HG02763 (cell line): ENCODE measurements at regions not wholly inside any gene's neighbourhood (a gene's known extent, or its start where the extent isn't known, plus 50 kb on each side); places are given as distances from the start of the nearest gene placed in this dataset.
"Not testable (repeated sequence)": the region's sequence is repeated elsewhere in the genome, so short reads cannot be mapped to it uniquely, and the experiment has no call there.

Experiments
- ATAC-seq: cut with Tn5 transposase; IDR thresholded peaks from one replicate; pipeline ENCODE4 v1.9.1; 2021; ENCODE audit warnings: mild to moderate bottlenecking, moderate library complexity; ENCODE audit not compliant: unreplicated experiment

DNA sequence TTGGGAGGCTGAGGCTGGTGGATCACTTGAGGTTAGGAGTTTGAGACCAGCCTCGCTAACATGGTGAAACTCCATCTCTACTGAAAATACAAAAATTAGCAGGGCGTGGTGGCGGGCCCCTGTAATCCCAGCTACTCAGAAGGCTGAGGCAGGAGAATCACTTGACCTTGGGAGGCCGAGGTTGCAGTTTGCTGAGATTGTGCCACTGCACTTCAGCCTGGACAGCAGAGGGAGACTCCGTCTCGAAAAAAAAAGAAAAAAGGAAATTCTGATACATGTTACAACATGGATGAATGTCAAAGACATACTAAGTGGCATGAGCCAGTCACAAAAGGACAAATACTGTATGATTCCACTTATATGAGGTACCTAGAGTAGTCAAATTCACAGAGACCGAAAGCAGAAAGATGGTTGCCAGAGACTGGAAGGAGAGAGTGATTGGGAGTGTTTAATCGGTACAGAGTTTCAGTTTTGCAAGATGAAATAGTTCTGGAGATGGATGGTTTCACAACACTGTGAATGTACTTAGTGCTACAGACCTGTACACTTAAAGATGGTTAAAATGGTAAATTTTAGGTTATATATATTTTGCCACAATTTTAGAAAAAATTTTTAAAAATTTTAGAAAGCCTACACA, 92.3 kb downstream of the BLID start:
- no peak for ATAC-seq

DNA sequence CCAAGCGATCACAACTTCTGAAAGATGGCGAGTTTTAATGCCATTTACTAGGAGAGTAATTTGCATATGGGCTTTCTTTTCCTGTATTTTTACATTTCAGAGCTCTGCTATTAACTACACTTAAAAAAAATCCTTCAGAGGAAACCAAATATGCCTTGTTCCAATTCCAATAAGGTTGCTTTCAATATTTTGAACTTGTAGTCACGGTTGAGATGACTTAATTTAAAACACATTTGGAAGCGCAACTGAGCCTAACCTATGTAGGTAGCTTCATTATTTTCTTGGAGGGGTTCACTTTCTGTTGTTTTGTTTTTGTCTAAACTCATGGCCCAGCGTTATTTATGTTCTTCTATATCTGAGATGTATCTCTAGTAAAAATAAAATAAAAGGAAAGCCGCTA, 93.4 kb downstream of the BLID start:
- no peak for ATAC-seq

DNA sequence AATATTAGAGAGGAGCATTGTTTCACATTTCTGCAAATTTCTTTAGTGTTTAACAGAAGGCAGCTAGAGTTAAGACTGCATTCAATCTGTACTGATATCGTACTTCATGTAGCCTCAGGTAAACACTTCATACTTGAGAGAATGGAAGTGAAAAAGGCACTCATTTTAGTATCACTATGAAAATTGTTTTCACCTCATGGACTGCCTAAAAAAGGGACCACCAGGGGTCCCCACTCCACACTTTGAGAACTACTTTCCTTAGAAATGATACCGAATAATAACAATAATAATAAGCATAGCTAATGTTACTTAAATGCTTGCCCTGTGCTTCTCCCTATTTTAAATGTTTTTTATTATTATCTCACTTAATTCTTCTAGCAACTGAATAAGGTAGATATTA, 95.1 kb downstream of the BLID start:
- no peak for ATAC-seq

DNA sequence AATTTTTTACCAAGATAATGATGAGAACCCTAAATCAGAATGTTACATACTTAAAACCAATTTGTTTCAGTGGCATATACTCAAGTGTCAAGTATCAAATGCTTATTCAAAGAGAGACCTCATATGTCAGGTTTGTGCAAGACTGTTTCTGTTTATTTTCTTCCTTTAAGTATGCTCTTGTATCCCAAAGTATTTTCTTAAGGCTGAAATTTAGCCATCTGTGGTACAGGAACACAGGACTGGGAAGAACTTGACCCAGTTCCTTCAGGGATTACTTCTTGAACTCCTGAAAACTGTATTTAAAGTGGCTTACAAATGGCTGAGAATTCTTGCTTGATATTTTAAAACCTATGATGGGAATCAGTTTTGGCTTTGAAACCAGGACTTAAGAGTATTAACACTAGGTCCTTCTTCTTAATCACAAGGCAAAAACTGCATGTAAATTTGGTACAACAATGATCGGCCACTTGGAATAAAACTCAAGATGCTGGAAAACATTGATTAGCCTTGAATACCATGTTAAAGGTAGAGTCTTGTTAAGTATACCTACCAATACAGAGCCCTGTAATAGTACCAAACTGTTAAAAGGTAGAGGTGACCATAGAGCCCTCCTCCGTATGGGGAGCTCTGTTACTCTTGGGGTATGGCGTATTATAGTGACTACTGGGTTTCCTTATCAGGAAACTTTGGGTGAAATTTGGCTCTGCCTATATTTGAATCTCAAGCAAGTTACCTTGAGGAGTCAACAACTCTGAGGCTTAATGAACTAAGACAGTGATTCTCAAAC, 95.9 kb downstream of the BLID start:
- no peak for ATAC-seq

DNA sequence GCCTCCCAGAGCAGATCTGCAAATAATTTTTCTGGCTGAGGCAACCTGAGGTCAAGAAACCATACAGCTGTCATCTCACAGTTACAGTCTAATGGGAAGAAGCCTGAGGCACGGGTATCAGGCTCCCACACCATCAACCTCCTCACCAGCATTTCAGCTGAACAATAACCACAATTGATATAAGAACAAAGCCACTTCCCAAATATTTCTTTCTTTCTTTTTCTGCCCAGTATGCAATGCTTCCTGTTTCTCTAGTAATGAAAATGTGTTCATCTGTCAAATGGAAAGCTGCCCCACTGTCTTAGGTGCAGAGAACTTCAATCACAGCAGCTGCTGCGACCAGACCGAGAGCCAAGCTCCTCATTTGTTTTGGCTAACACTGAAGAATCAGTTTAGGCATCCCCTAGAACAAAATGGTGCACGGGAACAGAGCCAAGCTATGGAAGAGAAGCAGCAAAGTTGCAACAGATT, 108.4 kb downstream of the BLID start:
- ATAC-seq = no peak

DNA sequence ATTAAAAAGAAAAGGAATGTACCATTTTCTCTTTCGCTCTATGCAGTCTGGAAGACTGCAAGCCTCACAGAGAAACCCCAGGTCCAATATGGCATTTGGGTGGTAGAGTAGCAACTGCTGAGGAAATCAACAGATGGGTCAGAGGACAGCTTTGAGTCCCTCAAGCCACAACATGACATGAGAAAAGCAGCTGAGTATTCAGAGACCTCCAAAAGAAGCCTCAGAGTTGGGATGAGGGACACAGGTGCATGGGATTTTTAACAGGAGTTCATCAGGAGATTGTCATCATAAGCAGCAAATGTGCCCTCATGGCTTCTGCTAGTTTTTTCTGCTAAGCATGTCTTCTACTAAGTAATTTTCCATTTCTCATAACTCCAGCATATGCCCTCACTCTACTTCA, 111.6 kb downstream of the BLID start:
- ATAC-seq = no peak

DNA sequence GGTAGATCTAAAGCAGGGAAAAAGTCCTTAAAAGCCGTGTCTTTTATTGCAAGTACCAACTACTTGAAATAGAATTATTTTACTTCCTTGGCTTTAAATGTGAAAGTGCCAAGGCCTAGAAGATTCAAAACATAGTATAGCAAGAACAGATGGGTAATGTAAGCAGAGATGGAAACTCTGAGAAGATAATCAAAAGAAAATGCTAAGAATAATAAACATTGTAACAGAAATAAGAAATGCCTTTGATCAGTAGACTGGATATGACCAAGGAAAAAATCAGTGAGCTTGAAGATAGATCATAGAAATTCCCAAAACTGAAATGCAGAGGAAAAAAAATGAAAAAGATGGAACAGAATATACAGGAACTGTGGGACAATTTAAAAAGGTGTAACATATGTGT, 113.1 kb downstream of the BLID start:
- no peak for ATAC-seq

DNA sequence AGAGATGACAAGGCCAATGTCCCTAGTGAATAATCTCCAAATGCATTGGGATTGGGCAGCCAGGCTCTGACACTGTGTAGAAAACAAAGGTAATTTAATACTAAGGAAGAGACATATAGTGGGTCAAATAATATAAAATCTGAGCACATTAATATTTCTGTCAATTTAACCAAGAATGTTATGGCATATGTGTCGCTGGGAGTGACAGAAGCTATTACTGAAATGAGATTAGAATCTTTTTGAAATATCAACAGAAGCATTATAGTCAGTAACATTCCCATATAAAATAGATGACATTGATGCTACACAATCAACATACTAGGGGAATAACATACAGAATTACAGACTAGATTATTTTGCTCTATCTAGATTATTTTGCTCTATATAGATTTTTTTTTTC, 114.0 kb downstream of the BLID start:
- ATAC-seq = no peak

DNA sequence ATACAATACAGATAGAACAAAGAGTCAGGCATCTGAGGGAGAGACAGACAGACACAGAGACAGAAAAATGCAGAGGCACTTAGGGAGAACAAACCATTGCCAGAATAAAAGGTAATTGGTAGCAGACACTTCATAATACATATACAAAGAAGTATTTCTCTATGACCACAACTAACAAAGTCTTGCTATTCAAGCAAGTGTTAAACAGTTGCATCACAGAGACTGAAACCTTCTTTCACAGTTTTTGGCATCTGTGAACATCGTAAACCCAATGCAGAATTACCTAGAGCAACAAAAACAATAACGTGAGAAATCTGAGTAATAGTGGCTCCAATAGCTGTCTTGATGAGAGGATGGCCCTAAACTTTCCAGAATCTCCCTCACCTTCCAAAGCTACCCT, 116.4 kb downstream of the BLID start:
- ATAC-seq = no peak

DNA sequence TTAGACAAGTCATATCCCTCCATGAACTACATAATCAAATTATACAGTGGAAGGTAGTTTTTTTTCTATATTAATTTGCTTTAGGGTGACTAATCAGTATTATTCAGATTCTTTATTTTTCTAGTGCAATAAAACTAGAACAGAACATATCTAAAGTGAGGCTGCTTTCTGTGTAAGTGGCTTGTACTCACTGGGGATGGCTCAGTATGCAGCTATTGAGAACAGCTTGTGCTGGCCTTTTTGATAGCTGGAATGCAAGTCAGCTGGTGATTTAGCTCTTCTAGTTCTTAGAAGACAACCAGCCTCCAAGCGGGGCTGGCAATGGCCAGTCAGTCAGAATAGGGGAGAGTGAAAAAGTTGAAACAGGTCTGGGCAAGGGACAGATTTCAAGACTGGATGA, 119.4 kb downstream of the BLID start:
- ATAC-seq = no peak

DNA sequence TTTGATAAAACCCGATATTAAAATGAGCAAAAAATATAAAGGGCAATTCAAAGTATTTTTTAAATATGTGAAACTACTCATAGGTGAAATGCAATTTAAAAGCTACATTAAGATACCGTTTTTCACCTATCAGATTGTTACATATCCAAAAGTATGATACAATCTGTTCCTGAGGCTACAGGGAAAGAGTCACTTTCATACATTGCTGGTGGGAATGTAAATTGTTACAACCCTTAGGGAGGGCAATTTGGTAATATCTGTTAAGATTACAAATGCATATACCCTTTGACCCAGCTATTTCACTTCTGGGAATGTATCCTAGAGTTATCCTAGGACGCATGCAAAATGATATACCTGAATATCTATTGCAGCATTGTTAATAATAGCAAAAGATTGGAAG, 132.1 kb downstream of the BLID start:
- no peak for ATAC-seq

DNA sequence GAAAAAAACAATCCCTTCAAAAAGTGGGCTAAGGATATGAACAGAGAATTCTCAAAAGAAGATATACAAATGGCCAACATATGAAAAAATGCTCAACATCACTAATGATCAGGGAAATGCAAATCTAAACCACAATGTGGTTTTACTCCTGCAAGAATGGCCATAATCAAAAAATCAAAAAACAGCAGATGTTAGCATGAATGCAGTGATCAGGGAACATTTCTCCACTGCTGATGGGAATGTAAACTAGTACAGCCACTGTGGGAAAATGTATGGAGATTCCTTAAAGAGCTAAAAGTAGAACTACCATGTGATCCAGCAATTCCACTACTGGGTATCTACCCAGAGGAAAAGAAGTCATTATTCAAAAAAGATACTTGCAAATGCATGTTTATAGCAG, 138.1 kb downstream of the BLID start:
- not testable (repeated sequence) for ATAC-seq

DNA sequence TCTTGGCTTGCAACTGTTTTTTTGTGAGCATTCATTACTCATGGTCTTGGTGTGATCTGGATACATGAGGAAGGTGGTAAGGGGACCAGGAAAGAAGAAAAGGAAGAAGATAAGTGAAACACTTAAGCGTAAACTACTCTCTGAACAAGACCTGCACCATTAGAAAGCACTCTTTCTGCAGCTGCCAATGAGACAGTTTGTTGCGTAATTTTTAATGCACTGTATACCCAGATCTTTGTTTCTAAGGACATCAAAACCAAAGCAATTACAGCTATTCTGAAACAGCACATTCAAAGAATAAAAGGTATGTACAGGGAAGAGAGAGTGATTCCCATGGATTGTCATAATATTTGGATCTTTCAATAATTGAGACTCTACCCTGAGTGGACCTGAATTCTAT, 147.4 kb downstream of the BLID start:
- ATAC-seq = no peak

DNA sequence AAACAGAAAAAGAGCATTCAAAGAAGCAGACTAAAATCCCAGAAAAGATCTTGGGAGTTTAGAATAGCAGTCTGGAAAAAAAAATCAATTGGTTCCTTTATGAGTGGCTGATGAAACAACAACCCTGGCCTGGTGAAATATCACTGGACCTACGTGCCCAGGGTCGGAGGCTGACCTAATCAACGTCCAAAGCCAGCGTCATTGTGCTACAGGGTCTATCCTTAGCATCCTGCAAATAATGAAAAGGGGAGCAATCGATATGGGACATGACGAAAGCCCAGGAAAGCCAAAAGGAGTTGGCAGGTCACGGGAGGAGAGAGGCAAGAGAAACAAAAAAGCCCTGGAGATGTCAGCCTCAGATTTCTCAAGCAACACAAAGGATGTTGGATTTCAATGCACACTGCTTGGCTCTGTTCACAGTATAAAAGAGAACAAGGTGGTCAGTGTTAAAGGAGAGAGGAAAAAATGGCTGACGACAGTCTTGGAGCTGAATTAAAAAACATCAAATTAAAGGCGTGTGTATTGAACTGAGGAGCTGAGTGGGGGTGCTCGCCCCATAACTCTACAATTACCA, 148.8 kb downstream of the BLID start:
- no peak for ATAC-seq

DNA sequence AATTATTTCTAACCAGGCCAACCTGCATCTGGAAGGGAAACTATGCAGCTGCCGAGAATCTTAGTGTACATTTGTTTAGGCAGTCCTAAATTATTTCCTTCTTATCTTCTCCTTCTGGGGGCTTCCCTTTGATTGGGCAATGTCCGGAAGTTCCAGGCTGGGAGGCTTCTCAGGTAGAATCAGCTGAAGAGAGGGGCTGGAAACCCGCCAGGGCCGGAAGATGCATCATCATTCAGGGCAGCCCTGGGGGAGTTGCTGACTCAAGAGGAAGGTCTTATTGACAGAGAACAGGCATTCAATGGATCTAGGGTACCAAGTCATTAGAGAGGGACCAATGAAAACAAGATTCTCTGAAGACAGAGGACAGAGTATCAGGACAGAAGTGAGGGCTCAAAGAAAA, 150.7 kb downstream of the BLID start:
- ATAC-seq = no peak

DNA sequence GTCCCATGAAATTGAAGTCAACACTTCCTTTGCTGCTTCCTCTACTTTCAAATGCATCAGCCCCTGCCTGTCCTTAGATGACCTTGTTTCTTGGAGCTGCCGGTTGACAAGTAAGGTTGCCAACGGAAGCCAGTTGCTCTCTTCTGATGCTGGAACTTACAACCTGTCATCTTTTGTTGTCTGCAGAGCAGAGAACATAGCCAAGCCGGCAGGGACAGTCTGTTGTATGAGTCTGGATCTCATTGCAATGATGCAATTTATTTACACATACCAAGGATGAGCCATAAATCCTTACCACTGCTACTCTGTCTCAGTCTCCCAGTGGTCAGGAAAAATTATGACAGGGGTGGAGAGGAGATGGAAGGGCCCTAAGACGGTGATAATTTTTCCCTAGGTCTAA, 151.4 kb downstream of the BLID start:
- no peak for ATAC-seq

DNA sequence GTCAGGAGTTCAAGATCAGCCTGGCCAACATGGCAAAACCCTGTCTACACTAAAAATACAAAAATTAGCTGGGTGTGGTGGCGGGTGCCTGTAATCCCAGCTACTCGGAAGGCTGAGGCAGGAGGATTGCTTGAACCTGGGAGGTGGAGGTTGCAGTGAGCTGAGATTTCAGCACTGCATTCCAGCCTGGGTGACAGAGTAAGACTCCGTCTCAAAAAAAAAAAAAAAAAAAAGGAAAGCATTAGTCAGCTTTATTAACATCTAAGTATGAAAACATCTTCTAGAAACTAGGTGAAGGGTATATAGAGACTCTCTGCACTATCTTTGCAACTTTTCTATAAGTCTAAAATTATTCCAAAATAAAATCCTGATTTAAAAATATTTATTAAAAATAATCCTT, 152.2 kb downstream of the BLID start:
- ATAC-seq = not testable (repeated sequence)

DNA sequence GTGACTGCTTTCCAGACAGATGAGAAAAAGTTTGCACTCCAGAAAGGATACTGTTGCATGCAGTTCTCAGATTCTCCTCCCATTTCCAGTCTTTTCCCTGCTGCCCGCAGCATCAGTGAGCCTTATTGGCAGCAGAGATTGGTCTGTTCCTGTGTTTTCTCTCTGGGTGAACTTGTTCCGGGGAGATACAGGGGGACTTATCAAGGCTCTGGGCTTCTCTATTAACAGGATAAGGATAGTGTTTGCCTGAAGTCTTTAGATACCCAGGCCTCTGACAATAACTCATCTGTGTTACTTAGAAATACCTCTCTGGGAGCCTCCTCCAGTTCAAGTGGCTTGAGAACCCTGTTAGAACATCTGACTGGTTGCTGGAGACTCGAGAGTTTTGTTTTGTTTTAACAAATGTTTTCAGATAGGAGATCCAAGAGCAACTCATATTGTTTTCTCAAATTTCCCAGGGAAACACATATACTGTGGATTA, 154.7 kb downstream of the BLID start:
- ATAC-seq = no peak

DNA sequence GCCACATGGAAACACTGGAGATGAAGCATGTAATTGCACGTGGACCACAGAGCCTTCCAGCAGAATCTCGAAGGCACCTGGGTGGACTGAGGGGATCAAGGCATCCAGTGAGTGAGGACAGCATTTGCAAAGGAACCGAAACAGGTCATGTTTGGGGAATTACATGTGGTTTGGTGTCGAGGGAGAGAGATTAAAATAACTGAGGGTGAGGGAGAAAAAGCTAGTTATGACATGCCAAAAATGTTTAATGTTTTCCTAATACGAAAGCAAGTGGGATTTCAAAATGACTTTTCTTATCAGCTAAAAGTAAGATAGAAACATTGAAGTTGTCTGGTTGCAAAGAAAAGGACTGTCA, 157.1 kb downstream of the BLID start:
- ATAC-seq = no peak

DNA sequence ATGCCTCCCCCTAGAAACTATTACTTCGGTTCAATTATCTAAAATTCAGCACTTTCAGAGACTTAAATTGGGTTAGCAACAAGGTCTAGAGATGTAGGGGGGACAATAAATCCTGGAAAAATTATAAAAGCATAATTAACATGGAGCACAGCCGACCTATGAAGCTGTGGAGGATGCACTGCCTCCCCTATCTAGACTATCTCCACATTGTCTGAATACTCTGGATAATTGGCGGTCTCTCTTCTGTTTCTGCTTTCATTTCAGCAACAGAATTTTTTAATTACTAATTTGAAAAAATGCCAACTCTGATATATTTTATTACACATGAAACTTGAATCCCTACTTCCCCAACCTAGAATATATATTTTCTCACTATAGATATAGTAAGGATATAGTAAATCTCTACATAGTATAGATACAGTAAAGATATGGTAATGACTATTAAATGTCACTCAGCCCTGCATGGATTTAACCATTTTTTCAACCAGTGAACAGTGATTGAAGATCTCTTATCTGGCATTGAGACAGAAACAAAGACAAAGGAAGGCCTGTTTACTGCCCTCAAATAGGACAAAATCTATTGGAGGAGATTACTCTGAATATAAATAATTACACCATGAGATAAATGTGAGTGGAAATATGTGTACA, 157.6 kb downstream of the BLID start:
- ATAC-seq = no peak

DNA sequence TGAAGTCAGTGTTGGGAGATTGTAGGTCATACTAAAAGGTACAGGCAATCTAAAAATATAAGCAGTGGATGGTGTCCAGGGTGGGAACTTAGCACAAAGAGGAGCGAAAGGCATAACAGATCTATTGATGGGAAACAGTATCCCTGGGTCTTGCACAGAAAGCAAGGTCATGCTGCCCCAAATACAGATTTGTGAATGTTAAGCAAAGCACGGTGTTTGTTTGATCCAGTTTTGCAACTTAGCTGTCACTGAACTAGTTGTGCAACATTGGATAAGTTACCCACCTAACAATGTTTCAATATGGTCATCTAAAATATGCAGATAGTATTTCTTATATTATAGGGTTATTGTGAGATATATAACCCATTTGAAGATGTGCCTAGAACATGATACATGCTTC, 162.9 kb downstream of the BLID start:
- ATAC-seq = no peak

DNA sequence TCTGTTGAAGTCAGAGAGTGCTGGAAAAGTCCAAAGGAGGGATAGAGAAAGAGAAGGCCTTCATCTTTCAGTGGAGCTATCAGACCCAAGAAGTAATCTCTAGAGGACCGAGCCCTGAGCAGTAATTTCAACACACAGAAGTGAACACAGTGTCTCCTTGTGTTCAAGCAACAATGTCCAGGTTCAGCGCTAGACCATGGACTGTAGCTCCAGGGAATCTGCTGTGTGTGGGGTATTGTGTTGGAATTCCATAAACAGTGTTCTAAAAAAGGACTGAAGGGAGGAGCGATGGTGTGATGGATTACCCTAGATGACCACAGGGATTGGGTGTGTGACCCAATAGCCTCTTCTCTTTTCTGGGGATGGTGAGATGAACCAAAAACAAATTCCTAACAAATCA, 165.9 kb downstream of the BLID start:
- no peak for ATAC-seq
